ENCODE measurements at regions not wholly inside any gene's neighbourhood (a gene's known extent, or its start where the extent isn't known, plus 50 kb on each side); places are given as distances from the start of the nearest gene placed in this dataset.
"Not testable (repeated sequence)": the region's sequence is repeated elsewhere in the genome, so short reads cannot be mapped to it uniquely, and the experiment has no call there.

DNA sequence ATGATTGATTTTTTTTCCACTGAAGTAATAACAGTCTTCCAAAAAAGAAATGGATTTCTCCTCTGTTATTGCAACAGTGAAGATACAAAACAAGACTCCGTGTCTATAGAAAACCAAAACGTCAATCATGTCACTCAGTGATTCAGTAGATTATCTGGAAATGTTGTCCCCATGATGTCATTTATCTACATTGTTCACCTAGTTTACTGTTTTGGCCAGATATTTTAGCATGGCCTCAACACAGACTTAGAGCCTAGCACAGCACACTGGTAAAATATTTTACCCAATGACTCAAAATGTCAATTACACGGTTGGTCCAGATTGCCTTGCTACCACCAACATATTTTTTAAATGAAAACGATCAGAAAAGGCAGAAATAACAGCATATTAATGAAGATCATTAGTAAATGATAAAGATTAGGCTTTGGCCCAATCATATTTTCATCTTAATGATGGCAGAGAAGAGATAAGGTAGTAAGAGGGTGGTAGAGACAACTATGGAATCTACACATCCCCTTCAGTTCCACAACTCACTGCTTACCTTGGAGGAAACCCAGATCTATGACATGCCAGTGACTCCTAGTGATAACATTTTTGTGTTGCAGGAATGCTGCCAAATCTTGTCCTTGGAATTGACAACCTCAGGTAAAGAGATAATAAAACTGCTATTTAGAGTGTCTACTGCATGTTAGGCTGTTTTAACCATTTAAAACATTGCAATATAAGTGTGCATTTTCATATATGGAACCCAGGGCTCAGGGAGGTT is 347.7 kb upstream of the ARPP21 start:
- H3K36me3 ChIP-seq (replicated peaks) = no peaks in the 10 kb centered on the region
- no peak for DNase-seq
- H3K27me3 ChIP-seq (replicated peaks) = no peaks in the 10 kb centered on the region
- no peak overlapping the region for H3K4me3 ChIP-seq (ENCODE audit: low read depth, low read length)
- no peak overlapping the region for H3K27ac ChIP-seq
- TF ChIP-seq, protein P1, sequence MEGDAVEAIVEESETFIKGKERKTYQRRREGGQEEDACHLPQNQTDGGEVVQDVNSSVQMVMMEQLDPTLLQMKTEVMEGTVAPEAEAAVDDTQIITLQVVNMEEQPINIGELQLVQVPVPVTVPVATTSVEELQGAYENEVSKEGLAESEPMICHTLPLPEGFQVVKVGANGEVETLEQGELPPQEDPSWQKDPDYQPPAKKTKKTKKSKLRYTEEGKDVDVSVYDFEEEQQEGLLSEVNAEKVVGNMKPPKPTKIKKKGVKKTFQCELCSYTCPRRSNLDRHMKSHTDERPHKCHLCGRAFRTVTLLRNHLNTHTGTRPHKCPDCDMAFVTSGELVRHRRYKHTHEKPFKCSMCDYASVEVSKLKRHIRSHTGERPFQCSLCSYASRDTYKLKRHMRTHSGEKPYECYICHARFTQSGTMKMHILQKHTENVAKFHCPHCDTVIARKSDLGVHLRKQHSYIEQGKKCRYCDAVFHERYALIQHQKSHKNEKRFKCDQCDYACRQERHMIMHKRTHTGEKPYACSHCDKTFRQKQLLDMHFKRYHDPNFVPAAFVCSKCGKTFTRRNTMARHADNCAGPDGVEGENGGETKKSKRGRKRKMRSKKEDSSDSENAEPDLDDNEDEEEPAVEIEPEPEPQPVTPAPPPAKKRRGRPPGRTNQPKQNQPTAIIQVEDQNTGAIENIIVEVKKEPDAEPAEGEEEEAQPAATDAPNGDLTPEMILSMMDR (IDR thresholded peaks at IDR 0.05; ENCODE audit: low read depth, low read length, missing control alignments) = no peak
- in situ Hi-C loops (cut with HindIII; ENCODE audit: low pct_ligation_motif_present, low sequenced_read_pairs) = no loop called here

DNA sequence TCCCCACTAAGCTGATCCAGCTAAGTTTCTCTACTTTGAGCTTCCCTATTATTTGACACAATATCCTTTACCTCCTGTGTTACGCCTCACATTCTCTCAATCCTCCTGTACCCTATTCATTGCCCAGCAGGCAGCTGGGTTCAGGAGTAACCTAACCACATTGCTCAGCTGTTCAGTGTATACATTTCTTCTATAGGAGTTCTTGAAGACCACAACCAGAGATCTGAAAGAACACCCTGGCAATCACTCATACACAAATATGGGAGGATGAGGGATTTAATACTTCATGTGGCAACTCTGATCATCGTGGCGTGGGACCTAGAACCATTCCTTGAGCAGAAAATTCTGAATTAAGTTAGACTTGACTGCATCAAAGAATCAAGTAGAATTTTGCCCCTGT is 346.8 kb upstream of the ARPP21 start:
- no peaks in the 10 kb centered on the region for H3K36me3 ChIP-seq (replicated peaks)
- no peak overlapping the region for H3K27ac ChIP-seq
- H3K4me3 ChIP-seq (ENCODE audit: low read depth, low read length) = no peak overlapping the region
- in situ Hi-C loops (cut with HindIII; ENCODE audit: low pct_ligation_motif_present, low sequenced_read_pairs) = no loop called here
- no peaks in the 10 kb centered on the region for H3K27me3 ChIP-seq (replicated peaks)
- no peak for DNase-seq
- TF ChIP-seq, protein P1 (IDR thresholded peaks at IDR 0.05; ENCODE audit: low read depth, low read length, missing control alignments) = no peak

DNA sequence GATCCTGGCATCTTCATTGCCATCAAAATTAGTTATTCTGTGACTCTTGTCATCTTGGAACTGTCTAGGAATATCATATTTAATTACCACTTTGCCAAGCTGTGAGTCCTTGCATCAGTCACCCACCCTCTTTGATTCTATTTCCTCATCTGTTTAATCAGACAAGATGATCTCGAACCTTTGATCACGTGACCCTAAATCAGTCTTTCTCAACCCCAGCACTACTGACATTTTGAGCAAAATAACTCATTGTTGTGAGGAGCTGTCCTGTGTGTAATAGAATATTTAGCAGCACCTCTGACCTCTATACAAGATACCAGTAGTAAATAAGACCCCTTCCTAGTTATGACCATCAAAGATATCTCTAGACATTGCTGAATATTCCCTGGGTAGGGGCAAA is 343.4 kb upstream of the ARPP21 start:
- Histone ChIP-seq H3K36me3 (replicated peaks) (no peaks in the 10 kb centered on the region), H3K27ac (no peak overlapping the region), H3K4me3 (ENCODE audit: low read depth, low read length) (no peak overlapping the region), H3K27me3 (replicated peaks) (no peaks in the 10 kb centered on the region)
- in situ Hi-C loops (cut with HindIII; ENCODE audit: low pct_ligation_motif_present, low sequenced_read_pairs) = no loop called here
- DNase-seq = no peak
- TF ChIP-seq, protein P1 (IDR thresholded peaks at IDR 0.05; ENCODE audit: low read depth, low read length, missing control alignments) = no peak

DNA sequence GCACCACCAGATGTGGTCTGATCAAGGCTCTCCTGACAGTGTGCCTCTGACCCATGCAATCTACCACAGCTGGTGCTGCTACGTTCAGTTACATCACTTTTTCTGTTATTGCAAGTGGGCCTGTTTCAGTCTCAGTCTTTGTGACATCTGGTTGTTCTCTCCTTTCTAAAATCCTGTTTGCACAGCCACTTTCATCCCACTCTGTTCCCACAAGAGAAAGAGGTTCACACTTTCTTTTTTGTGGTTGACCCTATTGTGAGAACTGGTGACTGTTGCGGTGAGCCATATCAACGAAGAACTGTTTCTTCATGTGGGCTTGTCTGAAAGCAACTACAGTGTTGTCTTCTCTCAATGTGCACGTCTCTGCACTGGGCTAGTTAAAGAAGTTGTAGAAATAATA is 342.8 kb upstream of the ARPP21 start:
- TF ChIP-seq, protein P1 (IDR thresholded peaks at IDR 0.05; ENCODE audit: low read depth, low read length, missing control alignments) = no peak
- DNase-seq = peak; percentile 25
- Histone ChIP-seq H3K4me3 (ENCODE audit: low read depth, low read length) (no peak overlapping the region), H3K36me3 (replicated peaks) (no peaks in the 10 kb centered on the region), H3K27me3 (replicated peaks) (no peaks in the 10 kb centered on the region), H3K27ac (no peak overlapping the region)
- in situ Hi-C loops (cut with HindIII; ENCODE audit: low pct_ligation_motif_present, low sequenced_read_pairs) = no loop called here

DNA sequence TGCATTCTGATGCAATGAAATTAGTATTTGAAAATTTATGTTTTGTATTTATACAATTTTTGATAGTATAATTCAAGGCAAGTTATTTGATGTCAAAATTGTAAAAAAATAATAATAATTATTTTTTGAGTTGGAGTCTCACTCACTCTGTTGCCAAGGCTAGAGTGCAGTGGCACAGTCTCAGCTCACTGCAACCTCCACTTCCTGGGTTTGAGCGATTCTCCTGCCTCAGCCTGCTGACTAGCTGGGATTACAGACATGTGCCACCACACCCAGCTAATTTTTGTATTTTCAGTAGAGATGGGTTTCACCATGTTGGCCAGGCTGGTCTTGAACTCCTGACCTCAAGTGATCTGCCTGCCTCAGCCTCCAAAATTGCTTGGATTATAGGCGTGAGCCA is 342.4 kb upstream of the ARPP21 start:
- DNase-seq; H3K27me3 ChIP-seq (replicated peaks); in situ Hi-C loops (cut with HindIII; ENCODE audit: low pct_ligation_motif_present, low sequenced_read_pairs); H3K36me3 ChIP-seq (replicated peaks); H3K4me3 ChIP-seq (ENCODE audit: low read depth, low read length); H3K27ac ChIP-seq: not testable (repeated sequence)

DNA sequence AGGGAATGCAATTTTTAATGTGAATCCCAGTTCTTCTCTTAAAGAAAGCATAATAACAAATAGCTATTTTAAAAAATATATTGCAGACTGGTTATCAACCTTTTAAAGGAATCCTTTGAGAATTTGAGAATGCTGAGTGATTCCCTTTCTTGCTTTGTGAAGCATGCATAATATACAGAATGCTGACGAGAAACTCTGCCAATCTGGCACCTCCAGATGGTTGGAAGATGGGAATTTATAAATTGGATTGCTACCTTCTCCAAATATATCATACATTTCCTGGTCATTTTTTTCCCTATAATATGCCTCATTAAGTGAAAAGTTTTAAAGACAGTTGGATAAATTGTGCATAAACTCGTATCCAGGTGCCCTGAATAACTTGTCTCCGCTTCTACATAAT is 333.9 kb upstream of the ARPP21 start:
- Histone ChIP-seq H3K4me3 (ENCODE audit: low read depth, low read length) (no peak overlapping the region), H3K36me3 (replicated peaks) (no peaks in the 10 kb centered on the region), H3K27me3 (replicated peaks) (no peaks in the 10 kb centered on the region), H3K27ac (no peak overlapping the region)
- TF ChIP-seq, protein P1 (IDR thresholded peaks at IDR 0.05; ENCODE audit: low read depth, low read length, missing control alignments) = no peak
- in situ Hi-C loops (cut with HindIII; ENCODE audit: low pct_ligation_motif_present, low sequenced_read_pairs) = no loop called here
- DNase-seq = no peak

Data from brain microvascular endothelial cell (primary cell).